ENCODE measurements at regions not wholly inside any gene's neighbourhood (a gene's known extent, or its start where the extent isn't known, plus 50 kb on each side); places are given as distances from the start of the nearest gene placed in this dataset.

DNA sequence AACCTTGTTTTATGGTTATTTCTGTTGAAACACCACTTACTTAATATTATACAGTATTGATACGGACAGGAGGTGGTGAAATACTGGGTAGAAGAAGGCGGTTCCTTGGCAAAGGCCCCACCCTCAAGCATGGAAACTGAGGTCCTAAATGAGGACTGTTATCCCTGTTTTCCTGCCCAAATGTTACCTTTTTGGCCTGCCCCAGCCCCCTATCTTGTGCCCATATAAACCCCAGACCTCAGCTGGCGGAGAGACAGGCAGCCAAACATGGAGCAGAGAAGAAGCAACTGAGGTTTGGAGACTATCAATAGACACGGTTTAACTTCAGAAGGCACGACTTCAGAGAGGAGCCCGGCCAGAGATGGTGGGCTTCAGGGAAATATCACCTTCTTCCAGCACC lies 640.1 kb downstream of the PTPRU start:
- H3K36me3 ChIP-seq (ENCODE audit: control insufficient read depth, insufficient read depth, low read length), result no peaks in the 10 kb centered on the region
- peaks cover 6% of the 10 kb centered on the region for H3K4me1 ChIP-seq (ENCODE audit: control insufficient read depth, insufficient read depth, low read length, poor library complexity, severe bottlenecking)
- no peak overlapping the region for H3K4me3 ChIP-seq (ENCODE audit: extremely low read depth, insufficient read depth, low read length, poor library complexity, severe bottlenecking)
- H3K27ac ChIP-seq (ENCODE audit: low read depth, low read length, severe bottlenecking), result peak overlapping the region; percentile 47
- peaks cover 3% of the 10 kb centered on the region for H3K9me3 ChIP-seq (ENCODE audit: control insufficient read depth, low read length)
- 92 to 96% methylated on average over 2 to 3 of the region's 6 CpGs for WGBS, 2 experiments (ENCODE audit: insufficient coverage in 2 of 2)

DNA sequence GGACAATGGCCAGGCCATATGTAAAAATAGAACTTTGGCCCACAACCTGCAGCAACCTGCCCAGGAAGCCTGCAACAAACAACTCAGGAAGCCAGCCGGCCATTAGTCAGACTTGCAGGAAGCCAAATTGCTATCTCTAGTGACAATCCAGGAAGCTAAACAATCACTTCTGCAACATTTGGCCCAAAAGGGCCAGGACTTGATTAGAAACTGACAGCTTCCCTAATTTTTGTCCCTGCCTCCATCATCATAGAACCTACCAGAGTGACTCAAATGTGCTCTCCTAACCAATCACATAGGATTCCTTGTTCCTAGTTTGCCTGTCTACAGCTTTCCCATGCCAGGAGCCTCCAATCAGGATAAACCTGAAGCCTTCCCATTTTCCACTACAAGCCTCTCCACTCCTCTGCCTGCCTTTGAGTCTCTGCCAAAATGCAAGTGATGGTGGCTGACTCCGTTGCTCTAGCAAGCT lies 639.3 kb downstream of the PTPRU start:
- Histone ChIP-seq H3K9me3 (ENCODE audit: control insufficient read depth, low read length) (peaks cover 3% of the 10 kb centered on the region), H3K36me3 (ENCODE audit: control insufficient read depth, insufficient read depth, low read length) (no peaks in the 10 kb centered on the region), H3K27ac (ENCODE audit: low read depth, low read length, severe bottlenecking) (peak overlapping the region; percentile 47), H3K4me3 (ENCODE audit: extremely low read depth, insufficient read depth, low read length, poor library complexity, severe bottlenecking) (no peak overlapping the region), H3K4me1 (ENCODE audit: control insufficient read depth, insufficient read depth, low read length, poor library complexity, severe bottlenecking) (peaks cover 6% of the 10 kb centered on the region)
- WGBS, 2 experiments (ENCODE audit: insufficient coverage in 2 of 2), result 60 to 73% methylated on average over 1 of the region's 2 CpGs

DNA sequence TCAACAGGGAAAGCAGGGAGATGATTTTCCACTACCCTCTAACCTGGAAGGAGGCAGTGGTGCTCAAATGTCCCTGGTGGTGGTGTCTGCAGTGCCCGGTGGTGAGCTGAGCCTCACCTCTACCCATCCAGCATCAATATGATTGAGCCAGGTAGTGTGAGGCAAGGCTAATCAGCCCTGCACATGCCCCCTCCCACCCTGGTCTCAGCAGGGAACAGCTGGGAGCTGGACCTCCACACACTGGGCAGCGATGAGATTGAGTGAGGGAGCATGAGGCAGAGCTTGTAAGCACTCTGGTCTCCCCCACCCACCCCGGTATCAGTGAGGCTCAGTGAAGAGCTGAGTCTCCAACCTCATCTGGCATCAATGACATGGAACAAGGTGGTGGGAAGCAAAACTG lies 634.3 kb downstream of the PTPRU start:
- 83 to 100% methylated on average over 1 to 2 of the region's 3 CpGs for whole genome bisulfite sequencing, 2 experiments (ENCODE audit: insufficient coverage in 2 of 2)
- Histone ChIP-seq H3K36me3 (ENCODE audit: control insufficient read depth, insufficient read depth, low read length) (no peaks in the 10 kb centered on the region), H3K4me3 (ENCODE audit: extremely low read depth, insufficient read depth, low read length, poor library complexity, severe bottlenecking) (no peak overlapping the region), H3K9me3 (ENCODE audit: control insufficient read depth, low read length) (peaks cover 8% of the 10 kb centered on the region), H3K4me1 (ENCODE audit: control insufficient read depth, insufficient read depth, low read length, poor library complexity, severe bottlenecking) (peaks cover 7% of the 10 kb centered on the region), H3K27ac (ENCODE audit: low read depth, low read length, severe bottlenecking) (no peak overlapping the region)

- Histone ChIP-seq H3K4me1 (ENCODE audit: control insufficient read depth, insufficient read depth, low read length, poor library complexity, severe bottlenecking) (peaks cover 9% of the 10 kb centered on the region), H3K9me3 (ENCODE audit: control insufficient read depth, low read length) (peaks cover 8% of the 10 kb centered on the region), H3K27ac (ENCODE audit: low read depth, low read length, severe bottlenecking) (no peak overlapping the region), H3K4me3 (ENCODE audit: extremely low read depth, insufficient read depth, low read length, poor library complexity, severe bottlenecking) (no peak overlapping the region), H3K36me3 (ENCODE audit: control insufficient read depth, insufficient read depth, low read length) (no peaks in the 10 kb centered on the region)
- 88% methylated on average over 1 of the region's 2 CpGs; no CpG with 5 or more reads in 1 of the 2 experiments for WGBS, 2 experiments (ENCODE audit: insufficient coverage in 2 of 2)
Measured at GRCh38 chr1:29869802-29870201, 633.5 kb downstream of the PTPRU start.

DNA sequence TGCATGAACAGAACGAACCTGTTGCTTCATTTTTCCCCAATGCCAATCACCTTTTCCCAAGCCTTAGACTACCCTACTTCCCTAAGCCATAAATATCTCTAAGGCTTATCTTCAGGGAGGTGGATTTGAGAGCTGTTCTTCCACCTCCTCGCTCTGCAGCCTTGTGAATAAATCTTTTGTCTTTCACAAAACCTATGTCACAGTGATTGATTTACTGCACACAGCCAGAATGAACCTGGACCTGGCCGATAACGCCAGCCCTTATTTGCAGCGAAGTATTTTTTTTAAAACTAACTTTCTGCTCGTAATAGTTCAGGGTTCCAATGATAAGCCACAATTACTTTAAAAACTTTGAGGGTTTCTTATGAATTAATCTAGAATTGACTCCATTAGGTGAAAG lies 632.6 kb downstream of the PTPRU start:
- H3K4me1 ChIP-seq (ENCODE audit: control insufficient read depth, insufficient read depth, low read length, poor library complexity, severe bottlenecking), result peaks cover 9% of the 10 kb centered on the region
- WGBS, 2 experiments (ENCODE audit: insufficient coverage in 2 of 2), result 85 to 89% methylated on average over 4 to 5 of the region's 6 CpGs
- H3K4me3 ChIP-seq (ENCODE audit: extremely low read depth, insufficient read depth, low read length, poor library complexity, severe bottlenecking), result no peak overlapping the region
- H3K27ac ChIP-seq (ENCODE audit: low read depth, low read length, severe bottlenecking), result no peak overlapping the region
- H3K36me3 ChIP-seq (ENCODE audit: control insufficient read depth, insufficient read depth, low read length), result no peaks in the 10 kb centered on the region
- H3K9me3 ChIP-seq (ENCODE audit: control insufficient read depth, low read length), result peaks cover 8% of the 10 kb centered on the region

- Histone ChIP-seq H3K36me3 (ENCODE audit: control insufficient read depth, insufficient read depth, low read length) (no peaks in the 10 kb centered on the region), H3K27ac (ENCODE audit: low read depth, low read length, severe bottlenecking) (no peak overlapping the region), H3K4me3 (ENCODE audit: extremely low read depth, insufficient read depth, low read length, poor library complexity, severe bottlenecking) (no peak overlapping the region), H3K9me3 (ENCODE audit: control insufficient read depth, low read length) (peaks cover 8% of the 10 kb centered on the region), H3K4me1 (ENCODE audit: control insufficient read depth, insufficient read depth, low read length, poor library complexity, severe bottlenecking) (peaks cover 9% of the 10 kb centered on the region)
- 100% methylated on average over 1 to 2 of the region's 2 CpGs for WGBS, 2 experiments (ENCODE audit: insufficient coverage in 2 of 2)
Measured at GRCh38 chr1:29868096-29868495, 631.8 kb downstream of the PTPRU start.

DNA sequence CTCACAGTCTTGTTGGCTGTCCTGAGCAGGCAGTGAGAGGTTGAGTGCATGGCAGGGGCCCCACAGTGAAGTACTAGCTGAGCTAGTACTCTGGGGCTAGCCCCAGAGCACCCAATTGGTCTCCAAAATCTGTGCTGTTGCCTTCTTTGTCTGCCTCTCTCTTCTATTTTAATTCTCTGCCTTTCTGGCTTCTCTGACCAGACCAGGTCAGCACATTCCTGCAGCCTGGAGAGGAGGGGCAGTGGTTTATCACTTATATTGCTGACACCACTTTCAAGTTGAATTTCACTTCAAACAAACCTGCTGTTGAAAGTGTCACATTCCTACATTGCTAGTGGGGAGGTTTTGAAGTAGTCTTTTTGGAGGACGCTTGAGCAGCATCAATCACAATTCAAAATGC lies 628.7 kb downstream of the PTPRU start:
- no peak overlapping the region for H3K4me3 ChIP-seq (ENCODE audit: extremely low read depth, insufficient read depth, low read length, poor library complexity, severe bottlenecking)
- H3K4me1 ChIP-seq (ENCODE audit: control insufficient read depth, insufficient read depth, low read length, poor library complexity, severe bottlenecking), result peaks cover 9% of the 10 kb centered on the region
- H3K36me3 ChIP-seq (ENCODE audit: control insufficient read depth, insufficient read depth, low read length), result no peaks in the 10 kb centered on the region
- WGBS, 2 experiments (ENCODE audit: insufficient coverage in 2 of 2), result no CpG with 5 or more reads among the region's 1 CpG
- no peak overlapping the region for H3K27ac ChIP-seq (ENCODE audit: low read depth, low read length, severe bottlenecking)
- peaks cover 28% of the 10 kb centered on the region for H3K9me3 ChIP-seq (ENCODE audit: control insufficient read depth, low read length)

DNA sequence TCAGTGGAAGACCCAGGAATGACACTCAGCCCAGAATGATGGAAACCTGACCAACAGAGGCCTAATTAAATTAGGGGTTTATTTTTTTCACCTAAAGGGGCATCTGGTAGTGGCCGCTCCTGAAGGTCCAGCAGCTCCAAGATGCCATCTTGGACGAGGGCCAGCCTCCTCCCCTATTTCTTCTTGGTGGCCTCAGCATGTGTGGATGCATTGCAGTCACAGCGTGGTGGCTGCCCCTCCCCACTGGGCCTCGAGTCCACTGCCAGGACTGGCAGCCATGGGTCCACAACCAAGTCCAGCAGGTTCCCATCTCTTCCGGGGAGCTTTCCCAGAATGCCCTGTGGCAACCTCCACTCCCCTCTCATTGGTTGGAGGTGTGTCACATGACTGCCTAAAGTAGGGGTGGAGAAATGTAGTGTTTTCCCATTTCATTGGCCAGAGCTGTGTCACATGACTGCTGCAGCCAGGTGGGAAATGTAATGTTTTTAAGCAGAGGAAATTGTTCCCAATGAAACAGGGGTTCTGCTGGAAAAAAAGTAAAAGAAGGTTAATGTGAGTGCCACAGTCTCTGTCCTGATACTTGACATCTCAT lies 628.2 kb downstream of the PTPRU start:
- 65 to 67% methylated on average over 4 of the region's 5 CpGs for WGBS, 2 experiments (ENCODE audit: insufficient coverage in 2 of 2)
- no peak overlapping the region for H3K27ac ChIP-seq (ENCODE audit: low read depth, low read length, severe bottlenecking)
- peaks cover 9% of the 10 kb centered on the region for H3K4me1 ChIP-seq (ENCODE audit: control insufficient read depth, insufficient read depth, low read length, poor library complexity, severe bottlenecking)
- no peaks in the 10 kb centered on the region for H3K36me3 ChIP-seq (ENCODE audit: control insufficient read depth, insufficient read depth, low read length)
- no peak overlapping the region for H3K4me3 ChIP-seq (ENCODE audit: extremely low read depth, insufficient read depth, low read length, poor library complexity, severe bottlenecking)
- H3K9me3 ChIP-seq (ENCODE audit: control insufficient read depth, low read length), result peaks cover 29% of the 10 kb centered on the region

GRCh38 chr1:29861922-29862321 lies 625.6 kb downstream of the PTPRU start:
- 86% methylated on average over 1 of the region's 1 CpG; no CpG with 5 or more reads in 1 of the 2 experiments for WGBS, 2 experiments (ENCODE audit: insufficient coverage in 2 of 2)
- H3K9me3 ChIP-seq (ENCODE audit: control insufficient read depth, low read length), result peaks cover 26% of the 10 kb centered on the region
- no peak overlapping the region for H3K27ac ChIP-seq (ENCODE audit: low read depth, low read length, severe bottlenecking)
- no peak overlapping the region for H3K4me3 ChIP-seq (ENCODE audit: extremely low read depth, insufficient read depth, low read length, poor library complexity, severe bottlenecking)
- peaks cover 22% of the 10 kb centered on the region for H3K4me1 ChIP-seq (ENCODE audit: control insufficient read depth, insufficient read depth, low read length, poor library complexity, severe bottlenecking)
- H3K36me3 ChIP-seq (ENCODE audit: control insufficient read depth, insufficient read depth, low read length), result no peaks in the 10 kb centered on the region

DNA sequence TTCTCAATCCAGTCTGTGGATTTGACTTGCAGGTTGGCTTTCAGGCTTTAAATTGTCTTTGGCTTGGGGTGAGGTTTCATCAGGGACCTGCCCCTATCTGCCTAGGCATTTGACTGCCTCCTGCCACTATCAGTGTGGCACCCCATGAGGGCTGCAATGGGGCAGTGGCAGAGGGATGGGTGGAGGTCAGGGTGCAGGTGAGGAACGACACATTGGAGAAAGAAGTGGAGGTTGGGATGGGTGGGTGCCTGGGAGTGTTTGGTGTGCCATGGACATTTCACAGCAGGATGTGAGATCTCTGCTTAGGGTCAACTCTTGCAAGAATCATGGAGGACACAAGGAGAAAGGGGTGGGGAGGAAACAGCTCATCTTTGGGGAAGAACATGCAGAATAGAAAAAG lies 625.1 kb downstream of the PTPRU start:
- Histone ChIP-seq H3K9me3 (ENCODE audit: control insufficient read depth, low read length) (peaks cover 26% of the 10 kb centered on the region), H3K36me3 (ENCODE audit: control insufficient read depth, insufficient read depth, low read length) (no peaks in the 10 kb centered on the region), H3K27ac (ENCODE audit: low read depth, low read length, severe bottlenecking) (no peak overlapping the region), H3K4me1 (ENCODE audit: control insufficient read depth, insufficient read depth, low read length, poor library complexity, severe bottlenecking) (peaks cover 27% of the 10 kb centered on the region), H3K4me3 (ENCODE audit: extremely low read depth, insufficient read depth, low read length, poor library complexity, severe bottlenecking) (no peak overlapping the region)
- 83 to 100% methylated on average over 1 of the region's 1 CpG for WGBS, 2 experiments (ENCODE audit: insufficient coverage in 2 of 2)

- Histone ChIP-seq H3K27ac (ENCODE audit: low read depth, low read length, severe bottlenecking) (no peak overlapping the region), H3K4me3 (ENCODE audit: extremely low read depth, insufficient read depth, low read length, poor library complexity, severe bottlenecking) (no peak overlapping the region), H3K36me3 (ENCODE audit: control insufficient read depth, insufficient read depth, low read length) (no peaks in the 10 kb centered on the region), H3K4me1 (ENCODE audit: control insufficient read depth, insufficient read depth, low read length, poor library complexity, severe bottlenecking) (peaks cover 34% of the 10 kb centered on the region), H3K9me3 (ENCODE audit: control insufficient read depth, low read length) (peaks cover 26% of the 10 kb centered on the region)
- 100% methylated on average over 1 to 2 of the region's 2 CpGs for WGBS, 2 experiments (ENCODE audit: insufficient coverage in 2 of 2)
Measured at GRCh38 chr1:29860681-29861080, 624.4 kb downstream of the PTPRU start.

All from mesodermal cell (in vitro differentiated cells).